Loucy (cell line): ENCODE measurements at regions not wholly inside any gene's neighbourhood (a gene's known extent, or its start where the extent isn't known, plus 50 kb on each side); places are given as distances from the start of the nearest gene placed in this dataset.

Source experiments
- EZH2phosphoT487 ChIP-seq: fragments of 200-600 bp; IDR thresholded peaks from 2 replicates; pipeline ENCODE4 v1.6.1; 2018; ENCODE audit warnings: antibody characterized with exemption, mild to moderate bottlenecking, moderate library complexity, borderline replicate concordance
- TF ChIP-seq, protein P1 (sequence below): fragments of 200-600 bp; sonication (generic); conservative IDR thresholded peaks from 2 replicates; pipeline ENCODE4 v1.5.1; 2014; ENCODE audit warnings: mild to moderate bottlenecking, antibody characterized with exemption, low read length

DNA sequence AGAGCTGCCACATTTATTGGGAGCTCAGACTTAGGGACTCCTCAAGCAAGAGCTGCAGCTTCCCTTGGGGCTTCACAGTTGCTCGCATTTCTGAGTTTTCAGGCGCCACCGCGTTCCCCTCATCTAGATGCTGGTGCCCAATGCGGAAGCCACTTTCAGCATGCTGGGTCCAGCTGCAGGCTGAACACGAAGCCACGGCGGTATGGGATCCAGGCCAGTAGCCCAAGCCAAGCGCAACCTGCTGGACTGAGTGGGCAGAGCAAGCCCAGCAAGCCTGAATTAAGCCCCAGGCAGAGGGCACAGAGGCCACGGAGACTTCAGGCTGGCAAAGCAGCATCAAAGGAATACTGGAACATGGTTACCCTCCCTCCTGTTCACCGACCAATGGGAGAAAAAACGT is 391.5 kb downstream of the HTR1A start:
- no peak for TF ChIP-seq EZH2phosphoT487
- TF ChIP-seq, protein P1, sequence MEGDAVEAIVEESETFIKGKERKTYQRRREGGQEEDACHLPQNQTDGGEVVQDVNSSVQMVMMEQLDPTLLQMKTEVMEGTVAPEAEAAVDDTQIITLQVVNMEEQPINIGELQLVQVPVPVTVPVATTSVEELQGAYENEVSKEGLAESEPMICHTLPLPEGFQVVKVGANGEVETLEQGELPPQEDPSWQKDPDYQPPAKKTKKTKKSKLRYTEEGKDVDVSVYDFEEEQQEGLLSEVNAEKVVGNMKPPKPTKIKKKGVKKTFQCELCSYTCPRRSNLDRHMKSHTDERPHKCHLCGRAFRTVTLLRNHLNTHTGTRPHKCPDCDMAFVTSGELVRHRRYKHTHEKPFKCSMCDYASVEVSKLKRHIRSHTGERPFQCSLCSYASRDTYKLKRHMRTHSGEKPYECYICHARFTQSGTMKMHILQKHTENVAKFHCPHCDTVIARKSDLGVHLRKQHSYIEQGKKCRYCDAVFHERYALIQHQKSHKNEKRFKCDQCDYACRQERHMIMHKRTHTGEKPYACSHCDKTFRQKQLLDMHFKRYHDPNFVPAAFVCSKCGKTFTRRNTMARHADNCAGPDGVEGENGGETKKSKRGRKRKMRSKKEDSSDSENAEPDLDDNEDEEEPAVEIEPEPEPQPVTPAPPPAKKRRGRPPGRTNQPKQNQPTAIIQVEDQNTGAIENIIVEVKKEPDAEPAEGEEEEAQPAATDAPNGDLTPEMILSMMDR, result no peak
